Kidney (tissue), 13 donors: ENCODE measurements at regions not wholly inside any gene's neighbourhood (a gene's known extent, or its start where the extent isn't known, plus 50 kb on each side); places are given as distances from the start of the nearest gene placed in this dataset.

Experiments used
- DNase-seq, 5 donors: peaks; one replicate each; pipeline ENCODE4 v3.0.0-alpha.2; 2013 to 2020
- FAIRE-seq: peaks from 2 replicates; lab custom pipeline; 2012; peaks lifted over from hg19 to GRCh38; lab: Jason Lieb, UNC
- H3K27ac ChIP-seq, 2 donors: one replicate each; pipeline ENCODE4 v1.7.0; 2013; ENCODE audit warnings: low read depth in 2 of 2, low read length in 2 of 2, inconsistent platforms in 1 of 2
- H3K27me3 ChIP-seq: one replicate; pipeline ENCODE4 v1.7.1; 2013; ENCODE audit warnings: low read length, inconsistent platforms; ENCODE audit not compliant: control insufficient read depth, insufficient read depth
- H3K36me3 ChIP-seq, 3 donors: one replicate each; pipeline versions ENCODE4 v1.7.0 to v1.7.1; 2013; ENCODE audit warnings: low read length in 3 of 3, control low read depth in 1 of 3, inconsistent platforms in 1 of 3; ENCODE audit not compliant: insufficient read depth in 3 of 3, control insufficient read depth in 2 of 3
- H3K4me1 ChIP-seq, 3 donors: one replicate each; pipeline versions ENCODE4 v1.7.0 to v1.7.1; 2013; ENCODE audit warnings: low read length in 3 of 3, inconsistent platforms in 1 of 3, low read depth in 1 of 3; ENCODE audit not compliant: control insufficient read depth in 2 of 3, insufficient read depth in 2 of 3
- H3K4me3 ChIP-seq, 3 donors: one replicate each; pipeline versions ENCODE4 v1.7.0 to v1.8.1; 2013; ENCODE audit warnings: low read length in 3 of 3, control low read depth in 1 of 3, inconsistent platforms in 1 of 3
- H3K9ac ChIP-seq, 3 donors: one replicate each; pipeline versions ENCODE4 v1.7.0 to v1.7.1; 2013; ENCODE audit warnings: low read length in 3 of 3, control low read depth in 1 of 3, inconsistent platforms in 1 of 3
- H3K9me3 ChIP-seq, 3 donors: one replicate each; pipeline versions ENCODE4 v1.7.0 to v1.7.1; 2013; ENCODE audit warnings: low read length in 3 of 3, control low read depth in 1 of 3, inconsistent platforms in 1 of 3; ENCODE audit not compliant: control insufficient read depth in 2 of 3, insufficient read depth in 1 of 3
- intact Hi-C: fragments of 100-400 bp; cut with DNase I; formaldehyde crosslinking; loops from one replicate; pipeline ENCODE4 v1.11.1; 2022
- TF ChIP-seq, protein P1 (sequence below): IDR thresholded peaks from 3 replicates; pipeline ENCODE4 v1.5.1; 2012; ENCODE audit warnings: mild to moderate bottlenecking, moderate library complexity, borderline replicate concordance; ENCODE audit not compliant: insufficient read depth; ENCODE audit errors: extremely low read depth
- donor health status: control.
- donor health status: control.
- donor health status: control.
- donor health status: control.
- donor health status: control.
- donor health status: DM: yes; HTN: yes; CAD: no.
- donor health status: Normal renal cell carcinoma (clear cell type).

DNA sequence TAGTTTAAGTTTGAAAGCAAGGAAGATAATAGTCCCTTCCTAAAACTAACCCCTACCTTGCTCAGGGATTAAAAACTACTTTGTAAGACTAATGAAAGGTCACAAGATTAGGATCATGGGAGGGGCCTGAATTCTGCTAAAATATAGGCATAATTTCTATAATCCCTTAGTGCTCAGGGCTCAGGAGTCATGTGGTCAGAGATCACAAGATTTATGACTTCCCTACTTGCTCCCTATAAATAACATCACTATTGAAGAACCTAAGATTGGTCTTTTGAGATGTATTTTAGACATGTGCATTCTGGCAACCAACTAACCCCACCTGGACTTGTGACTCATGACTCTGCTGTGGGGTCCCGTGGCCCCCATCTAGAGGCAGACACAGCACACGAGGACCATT lies 81.1 kb downstream of the STMND1 start:
- no peak for DNase-seq
- Histone ChIP-seq H3K9me3 (no peaks in the 10 kb centered on the region), H3K27me3 (no peaks in the 10 kb centered on the region), H3K36me3 (no peaks in the 10 kb centered on the region), H3K9ac (no peak overlapping the region), H3K4me1 (no peaks in the 10 kb centered on the region), H3K4me3 (no peak overlapping the region), H3K27ac (no peak overlapping the region)
- no peak for FAIRE-seq
- intact Hi-C loops, result no loop called here
- TF ChIP-seq, protein P1, sequence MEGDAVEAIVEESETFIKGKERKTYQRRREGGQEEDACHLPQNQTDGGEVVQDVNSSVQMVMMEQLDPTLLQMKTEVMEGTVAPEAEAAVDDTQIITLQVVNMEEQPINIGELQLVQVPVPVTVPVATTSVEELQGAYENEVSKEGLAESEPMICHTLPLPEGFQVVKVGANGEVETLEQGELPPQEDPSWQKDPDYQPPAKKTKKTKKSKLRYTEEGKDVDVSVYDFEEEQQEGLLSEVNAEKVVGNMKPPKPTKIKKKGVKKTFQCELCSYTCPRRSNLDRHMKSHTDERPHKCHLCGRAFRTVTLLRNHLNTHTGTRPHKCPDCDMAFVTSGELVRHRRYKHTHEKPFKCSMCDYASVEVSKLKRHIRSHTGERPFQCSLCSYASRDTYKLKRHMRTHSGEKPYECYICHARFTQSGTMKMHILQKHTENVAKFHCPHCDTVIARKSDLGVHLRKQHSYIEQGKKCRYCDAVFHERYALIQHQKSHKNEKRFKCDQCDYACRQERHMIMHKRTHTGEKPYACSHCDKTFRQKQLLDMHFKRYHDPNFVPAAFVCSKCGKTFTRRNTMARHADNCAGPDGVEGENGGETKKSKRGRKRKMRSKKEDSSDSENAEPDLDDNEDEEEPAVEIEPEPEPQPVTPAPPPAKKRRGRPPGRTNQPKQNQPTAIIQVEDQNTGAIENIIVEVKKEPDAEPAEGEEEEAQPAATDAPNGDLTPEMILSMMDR, result no peak

DNA sequence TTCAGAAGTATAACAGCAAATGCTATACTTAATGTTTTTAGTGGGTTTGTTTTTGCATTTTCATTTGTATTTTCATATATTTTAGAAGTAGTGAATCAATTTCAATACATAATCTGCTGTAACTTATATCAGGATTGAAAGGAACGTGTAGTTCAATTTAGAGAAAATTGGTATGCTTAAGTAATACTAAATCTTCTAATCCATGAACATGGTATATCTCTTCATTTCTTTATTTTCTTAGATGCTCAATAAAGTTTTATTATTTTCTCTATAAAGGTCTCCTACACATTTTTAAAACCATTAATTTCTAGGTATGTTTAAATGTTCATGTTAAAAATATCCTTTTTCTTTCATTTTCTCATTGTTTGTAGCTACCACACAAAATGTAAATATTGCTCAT lies 85.1 kb downstream of the STMND1 start:
- no peaks in the 10 kb centered on the region for H3K4me1 ChIP-seq
- DNase-seq (no peak), FAIRE-seq (no peak)
- no peak overlapping the region for H3K4me3 ChIP-seq
- TF ChIP-seq, protein P1, result no peak
- no peak overlapping the region for H3K27ac ChIP-seq
- H3K9ac ChIP-seq, result no peak overlapping the region
- no peaks in the 10 kb centered on the region for H3K36me3 ChIP-seq
- intact Hi-C loops, result no loop called here
- no peaks in the 10 kb centered on the region for H3K27me3 ChIP-seq
- H3K9me3 ChIP-seq, result no peaks in the 10 kb centered on the region

DNA sequence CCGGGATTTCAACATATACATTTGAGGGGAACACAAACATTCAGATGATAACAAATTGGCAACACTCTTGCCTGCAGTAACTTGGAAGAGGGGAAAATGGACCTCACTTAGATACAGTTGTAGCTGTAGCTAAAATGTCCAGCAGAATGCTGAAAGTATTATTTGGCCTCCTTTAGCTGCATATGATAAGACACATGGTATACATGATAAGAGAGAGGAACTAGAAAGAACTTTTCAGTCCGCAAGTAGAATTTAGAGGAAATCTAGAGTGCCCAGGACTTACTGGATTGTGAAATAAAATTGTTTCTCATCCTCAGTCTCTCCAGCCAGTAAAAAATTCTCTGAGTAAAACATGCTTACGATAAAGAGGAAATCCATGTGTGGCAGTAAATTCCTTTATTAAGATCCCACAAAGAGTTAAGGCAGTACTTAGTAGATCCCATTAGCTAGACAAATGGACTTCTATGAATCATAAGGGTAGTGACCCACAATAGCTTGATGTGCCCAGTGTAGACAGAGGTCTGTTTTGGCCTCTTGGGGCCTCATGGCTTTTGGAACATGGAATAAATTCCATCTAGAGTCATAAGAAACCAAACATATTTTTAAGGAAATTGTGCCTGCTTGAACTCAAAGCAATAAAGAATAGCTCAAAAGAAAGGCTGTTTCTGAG lies 87.9 kb upstream of the RBM24 start:
- no peaks in the 10 kb centered on the region for H3K9me3 ChIP-seq
- no peaks in the 10 kb centered on the region for H3K36me3 ChIP-seq
- TF ChIP-seq, protein P1, result no peak
- intact Hi-C loops, result no loop called here
- H3K4me1 ChIP-seq, result no peaks in the 10 kb centered on the region
- no peak overlapping the region for H3K27ac ChIP-seq
- no peak for FAIRE-seq
- H3K9ac ChIP-seq, result no peak overlapping the region
- H3K27me3 ChIP-seq, result no peaks in the 10 kb centered on the region
- H3K4me3 ChIP-seq, result no peak overlapping the region
- DNase-seq, result no peak

DNA sequence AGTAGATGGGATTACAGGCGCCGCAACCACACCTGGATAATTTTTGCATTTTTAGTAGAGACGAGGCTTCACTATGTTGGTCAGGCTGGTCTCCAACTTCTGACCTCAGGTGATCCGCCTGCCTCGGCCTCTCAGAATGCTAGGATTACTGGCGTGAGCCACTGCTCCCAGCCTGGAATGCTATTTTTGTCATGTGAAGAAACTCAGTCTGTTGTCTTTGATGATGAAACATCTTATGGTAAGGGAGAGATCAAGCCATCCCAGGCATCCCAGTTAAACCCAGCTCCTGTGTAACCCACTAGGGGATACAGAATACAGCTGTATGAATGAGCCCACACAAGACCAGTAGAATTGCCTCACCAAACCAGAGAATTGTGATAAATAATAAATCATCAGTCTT lies 83.6 kb upstream of the RBM24 start:
- DNase-seq, result no peak
- Histone ChIP-seq H3K4me3 (no peak overlapping the region), H3K27me3 (no peaks in the 10 kb centered on the region), H3K9me3 (no peaks in the 10 kb centered on the region), H3K36me3 (no peaks in the 10 kb centered on the region), H3K4me1 (no peaks in the 10 kb centered on the region), H3K9ac (no peak overlapping the region), H3K27ac (no peak overlapping the region)
- TF ChIP-seq, protein P1, result no peak
- FAIRE-seq, result no peak
- intact Hi-C loops, result no loop called here
